Upper lobe of right lung (tissue), 1 donor: ENCODE measurements at regions not wholly inside any gene's neighbourhood (a gene's known extent, or its start where the extent isn't known, plus 50 kb on each side); places are given as distances from the start of the nearest gene placed in this dataset.

Source experiments
- ATAC-seq: fragments of 200-7000 bp; cut with Tn5 transposase; one replicate; pipeline ENCODE4 v1.9.1; 2020; ENCODE audit warnings: mild to moderate bottlenecking, moderate library complexity
- DNase-seq: peaks from one replicate; pipeline ENCODE4 v3.0.0-alpha.2; 2020
- H3K27ac ChIP-seq: fragments of 200-600 bp; one replicate; pipeline ENCODE4 v1.8.0; 2022
- H3K27me3 ChIP-seq: fragments of 200-600 bp; one replicate; pipeline ENCODE4 v1.8.0; 2022; ENCODE audit warnings: mild to moderate bottlenecking
- H3K36me3 ChIP-seq: fragments of 200-600 bp; one replicate; pipeline ENCODE4 v1.8.0; 2022
- H3K4me1 ChIP-seq: fragments of 200-600 bp; one replicate; pipeline ENCODE4 v1.8.0; 2022
- H3K4me3 ChIP-seq: fragments of 200-600 bp; one replicate; pipeline ENCODE4 v1.8.0; 2022; ENCODE audit warnings: mild to moderate bottlenecking
- H3K9me3 ChIP-seq: fragments of 200-600 bp; one replicate; pipeline ENCODE4 v1.8.0; 2022
- CTCF ChIP-seq: fragments of 200-600 bp; IDR thresholded peaks from one replicate; pipeline ENCODE4 v1.8.0; 2022; ENCODE audit warnings: antibody characterized with exemption
- intact Hi-C: fragments of 100-400 bp; cut with DNase I; formaldehyde crosslinking; loops from one replicate; pipeline ENCODE4 v1.11.0; 2022
- donor health status: DM: no; HTN: yes; CAD: no; lungs with severe emphysema.

GRCh38 chr6:21749754-21750153 is 156.2 kb downstream of the SOX4 start:
- Histone ChIP-seq H3K4me3 (no peak overlapping the region), H3K27ac (no peak overlapping the region), H3K9me3 (no peaks in the 10 kb centered on the region), H3K4me1 (peaks cover 14% of the 10 kb centered on the region), H3K27me3 (no peaks in the 10 kb centered on the region), H3K36me3 (no peaks in the 10 kb centered on the region)
- ATAC-seq (no peak), DNase-seq (no peak)
- TF ChIP-seq CTCF = no peak
- intact Hi-C loops = no loop called here

GRCh38 chr6:21750575-21750974 is 157.0 kb downstream of the SOX4 start:
- Histone ChIP-seq H3K36me3 (no peaks in the 10 kb centered on the region), H3K4me3 (no peak overlapping the region), H3K9me3 (no peaks in the 10 kb centered on the region), H3K4me1 (peaks cover 14% of the 10 kb centered on the region), H3K27ac (no peak overlapping the region), H3K27me3 (no peaks in the 10 kb centered on the region)
- no peak for TF ChIP-seq CTCF
- DNase-seq (no peak), ATAC-seq (no peak)
- intact Hi-C loops = no loop called here

- Histone ChIP-seq H3K27ac (no peak overlapping the region), H3K36me3 (no peaks in the 10 kb centered on the region)
Measured at GRCh38 chr6:21751608-21752007, 158.1 kb downstream of the SOX4 start.

GRCh38 chr6:21752054-21752811 is 158.7 kb downstream of the SOX4 start:
- Histone ChIP-seq H3K9me3 (no peaks in the 10 kb centered on the region), H3K4me3 (no peak overlapping the region), H3K27ac (no peak overlapping the region), H3K27me3 (no peaks in the 10 kb centered on the region), H3K36me3 (no peaks in the 10 kb centered on the region), H3K4me1 (peaks cover 14% of the 10 kb centered on the region)
- TF ChIP-seq CTCF = no peak
- no peak for ATAC-seq
- intact Hi-C loops = no loop called here
- no peak for DNase-seq

More at GRCh38 chr6:21751608-21752007, 158.1 kb downstream of the SOX4 start:
- intact Hi-C loops = no loop called here
- H3K9me3 ChIP-seq = no peaks in the 10 kb centered on the region
- H3K27me3 ChIP-seq = no peaks in the 10 kb centered on the region
- ATAC-seq (no peak), DNase-seq (no peak)
- peaks cover 14% of the 10 kb centered on the region for H3K4me1 ChIP-seq
- no peak overlapping the region for H3K4me3 ChIP-seq
- TF ChIP-seq CTCF = no peak

GRCh38 chr6:21753241-21754108 is 159.9 kb downstream of the SOX4 start:
- Histone ChIP-seq H3K9me3 (no peaks in the 10 kb centered on the region), H3K4me1 (peaks cover 14% of the 10 kb centered on the region), H3K27me3 (no peaks in the 10 kb centered on the region), H3K27ac (no peak overlapping the region), H3K4me3 (no peak overlapping the region), H3K36me3 (no peaks in the 10 kb centered on the region)
- ATAC-seq = peak; percentile 17
- DNase-seq = no peak
- intact Hi-C loops = no loop called here
- no peak for TF ChIP-seq CTCF
